CD14-positive monocyte (primary cell): ENCODE measurements at regions not wholly inside any gene's neighbourhood (a gene's known extent, or its start where the extent isn't known, plus 50 kb on each side); places are given as distances from the start of the nearest gene placed in this dataset.
A peak's percentile ranks its signal among the peaks of the same experiment; 100 is the strongest.

Source experiments
- DNase-seq, 3 donors: peaks; one replicate each; pipeline ENCODE4 v3.0.0-alpha.2; 2011 to 2022
- H2AFZ ChIP-seq: 2 replicates; pipeline ENCODE4 v1.6.0; 2012; ENCODE audit warnings: mild to moderate bottlenecking, low read depth, low read length, inconsistent platforms; ENCODE audit not compliant: insufficient read depth, poor library complexity, severe bottlenecking
- H3K27ac ChIP-seq, 2 donors: 1 replicate in 1 of 2; 2 replicates in 1 of 2; pipeline ENCODE4 v1.5.1; 2012 to 2013; ENCODE audit warnings: low read length in 2 of 2, control low read depth in 1 of 2, inconsistent platforms in 1 of 2, low read depth in 1 of 2, mild to moderate bottlenecking in 1 of 2
- H3K27me3 ChIP-seq, 2 donors: one replicate each; pipeline versions ENCODE4 v1.6.0 to v1.6.1; 2011 to 2013; ENCODE audit warnings: low read length in 2 of 2; ENCODE audit not compliant: control insufficient read depth in 2 of 2, insufficient read depth in 2 of 2
- H3K36me3 ChIP-seq, 2 donors: replicated peaks in 1 of 2; 1 replicate in 1 of 2; 2 replicates in 1 of 2; pipeline versions ENCODE4 v1.5.1 to v1.6.1; 2012 to 2013; ENCODE audit warnings: low read length in 2 of 2, control low read depth in 1 of 2, inconsistent platforms in 1 of 2, mild to moderate bottlenecking in 1 of 2; ENCODE audit not compliant: insufficient read depth in 2 of 2, control insufficient read depth in 1 of 2
- H3K4me1 ChIP-seq, 2 donors: 1 replicate in 1 of 2; 2 replicates in 1 of 2; pipeline versions ENCODE4 v1.5.1 to v1.6.1; 2012 to 2013; ENCODE audit warnings: low read length in 2 of 2, control low read depth in 1 of 2, inconsistent platforms in 1 of 2, mild to moderate bottlenecking in 1 of 2, moderate library complexity in 1 of 2; ENCODE audit not compliant: insufficient read depth in 2 of 2, control insufficient read depth in 1 of 2
- H3K4me2 ChIP-seq: replicated peaks from 2 replicates; pipeline ENCODE3; 2012; ENCODE audit warnings: low read length, moderate library complexity, mild to moderate bottlenecking; ENCODE audit not compliant: poor library complexity, severe bottlenecking; ENCODE audit errors: extremely low read depth
- H3K4me3 ChIP-seq, 3 experiments: fragments of 200-600 bp in 1 of 3; sonication (generic) in 1 of 3; replicated peaks in 1 of 3; 1 replicate in 2 of 3; 2 replicates in 1 of 3; pipeline ENCODE4 v1.5.1; 2011 to 2013; ENCODE audit warnings: low read length in 3 of 3, mild to moderate bottlenecking in 3 of 3, control low read depth in 2 of 3, low read depth in 2 of 3, inconsistent platforms in 1 of 3, moderate library complexity in 1 of 3
- H3K79me2 ChIP-seq: 2 replicates; pipeline ENCODE4 v1.6.0; 2012; ENCODE audit warnings: mild to moderate bottlenecking, control low read depth, inconsistent platforms, low read length, moderate library complexity; ENCODE audit not compliant: insufficient read depth
- H3K9ac ChIP-seq: 2 replicates; pipeline ENCODE4 v1.6.0; 2017; ENCODE audit warnings: low read length, mild to moderate bottlenecking; ENCODE audit not compliant: insufficient read depth, poor library complexity, severe bottlenecking
- H3K9me3 ChIP-seq, 2 donors: replicated peaks in 1 of 2; 1 replicate in 1 of 2; 2 replicates in 1 of 2; pipeline versions ENCODE4 v1.5.1 to v1.6.1; 2012 to 2013; ENCODE audit warnings: low read length in 2 of 2, control low read depth in 1 of 2; ENCODE audit not compliant: control insufficient read depth in 1 of 2, insufficient read depth in 1 of 2
- H4K20me1 ChIP-seq: 2 replicates; pipeline ENCODE4 v1.6.0; 2012; ENCODE audit warnings: mild to moderate bottlenecking, low read length, control low read depth, moderate library complexity; ENCODE audit not compliant: insufficient read depth
- H3K27ac Mint-ChIP-seq, 7 donors: one replicate each; pipeline ENCODE4 v1.8.0; 2020; ENCODE audit warnings: mild to moderate bottlenecking in 7 of 7, mixed read lengths in 7 of 7, moderate library complexity in 6 of 7, inconsistent platforms in 2 of 7
- H3K27me3 Mint-ChIP-seq, 3 donors: one replicate each; pipeline ENCODE4 v1.8.0; 2021 to 2022; ENCODE audit warnings: low read depth in 3 of 3, mild to moderate bottlenecking in 3 of 3, mixed read lengths in 3 of 3, moderate library complexity in 3 of 3, inconsistent platforms in 1 of 3
- H3K36me3 Mint-ChIP-seq, 2 donors: one replicate each; pipeline ENCODE4 v1.8.0; 2020; ENCODE audit warnings: mixed read lengths in 2 of 2, inconsistent platforms in 1 of 2, mild to moderate bottlenecking in 1 of 2
- H3K4me1 Mint-ChIP-seq: one replicate; pipeline ENCODE4 v1.8.0; 2020; ENCODE audit warnings: mild to moderate bottlenecking, mixed read lengths
- H3K4me3 Mint-ChIP-seq, 2 donors: one replicate each; pipeline ENCODE4 v1.8.0; 2020; ENCODE audit warnings: mild to moderate bottlenecking in 2 of 2, mixed read lengths in 2 of 2, moderate library complexity in 1 of 2
- H3K9me3 Mint-ChIP-seq, 7 donors: one replicate each; pipeline ENCODE4 v1.8.0; 2020 to 2022; ENCODE audit warnings: mixed read lengths in 7 of 7, mild to moderate bottlenecking in 6 of 7, moderate library complexity in 6 of 7, inconsistent platforms in 2 of 7
- CTCF ChIP-seq: fragments of 200-600 bp; IDR thresholded peaks from one replicate; pipeline ENCODE4 v1.8.0; 2022; ENCODE audit warnings: antibody characterized with exemption, mild to moderate bottlenecking
- WGBS: methylation state at CpG from one replicate; pipeline ENCODE4 v1.1.5; 2013; ENCODE audit warnings: missing lambda C conversion rate; ENCODE audit not compliant: insufficient coverage; 5-methylcytosine and 5-hydroxymethylcytosine counted together
- intact Hi-C, 2 donors: fragments of 100-400 bp; cut with micrococcal nuclease; formaldehyde crosslinking; loops; one replicate each; pipeline versions ENCODE4 v1.15.0 to v1.15.1; 2023

- H3K4me1 Mint-ChIP-seq, result peaks cover 58% of the 10 kb centered on the region
- intact Hi-C loops, result loop anchor here in 1 of 2 donors (10.0 kb wide), 1 partner anchor 62 kb away; the partner anchor contains the start of gene TENT5A
- H3K9me3 Mint-ChIP-seq, result no peaks in the 10 kb centered on the region
- Histone ChIP-seq H3K9ac (no peak overlapping the region), H4K20me1 (no peaks in the 10 kb centered on the region), H3K4me3 (no peak overlapping the region), H2AFZ (no peak overlapping the region), H3K27me3 (no peaks in the 10 kb centered on the region), H3K79me2 (no peaks in the 10 kb centered on the region), H3K4me1 (peaks cover 51 to 62% of the 10 kb centered on the region in 2 donors), H3K36me3 (no peaks in the 10 kb centered on the region), H3K4me2 (no peak overlapping the region), H3K9me3 (no peaks in the 10 kb centered on the region), H3K27ac (no peak overlapping the region)
- no CpG with 5 or more reads among the region's 2 CpGs for WGBS
- TF ChIP-seq CTCF, result no peak
- H3K27ac Mint-ChIP-seq, result peak overlapping the region in 1 of 7 donors; percentile 61
- no peak for DNase-seq
- peaks cover 3% of the 10 kb centered on the region in 2 donors for H3K36me3 Mint-ChIP-seq
- no peak overlapping the region for H3K4me3 Mint-ChIP-seq
- peaks cover 0 to 1% (median 0%) of the 10 kb centered on the region in 3 donors for H3K27me3 Mint-ChIP-seq
These were observed 63.9 kb upstream of the TENT5A start for GRCh38 chr6:81816380-81816779.

GRCh38 chr6:81814370-81815076 is 62.0 kb upstream of the TENT5A start:
- Mint-ChIP-seq H3K27me3 (no peaks in the 10 kb centered on the region), H3K36me3 (peaks cover 3% of the 10 kb centered on the region in 2 donors), H3K27ac (peak overlapping the region; percentile 82 to 93 (median 90)), H3K4me3 (no peak overlapping the region), H3K9me3 (no peaks in the 10 kb centered on the region), H3K4me1 (peaks cover 70% of the 10 kb centered on the region)
- Histone ChIP-seq H3K79me2 (peaks cover 3% of the 10 kb centered on the region), H3K4me3 (peak overlapping the region in 1 of 3 experiments; percentile 23), H3K27ac (peak overlapping the region; percentile 46 to 79), H3K27me3 (no peaks in the 10 kb centered on the region), H3K4me2 (no peak overlapping the region), H3K9me3 (no peaks in the 10 kb centered on the region), H3K36me3 (no peaks in the 10 kb centered on the region), H3K4me1 (peaks cover 67 to 73% of the 10 kb centered on the region in 2 donors), H3K9ac (no peak overlapping the region), H4K20me1 (no peaks in the 10 kb centered on the region), H2AFZ (no peak overlapping the region)
- intact Hi-C loops, result loop anchor here (5.0 to 10.0 kb wide), 2 partner anchors 60 to 62 kb away; partner anchors contain the start of gene TENT5A (in 2 of the 2)
- no CpG with 5 or more reads among the region's 2 CpGs for WGBS
- TF ChIP-seq CTCF, result no peak
- peak; percentile 46 to 63 (median 63) for DNase-seq
